GM12892 (cell line): ENCODE measurements at regions not wholly inside any gene's neighbourhood (a gene's known extent, or its start where the extent isn't known, plus 50 kb on each side); places are given as distances from the start of the nearest gene placed in this dataset.

Experiments used
- POLR2A ChIP-seq: IDR thresholded peaks from 2 replicates; pipeline ENCODE4 v1.6.1; 2011; ENCODE audit warnings: low read depth, low read length, control low read depth
- POLR2AphosphoS5 ChIP-seq: IDR thresholded peaks from 2 replicates; pipeline ENCODE4 v1.6.1; 2011; ENCODE audit warnings: low read depth, low read length, control low read depth

DNA sequence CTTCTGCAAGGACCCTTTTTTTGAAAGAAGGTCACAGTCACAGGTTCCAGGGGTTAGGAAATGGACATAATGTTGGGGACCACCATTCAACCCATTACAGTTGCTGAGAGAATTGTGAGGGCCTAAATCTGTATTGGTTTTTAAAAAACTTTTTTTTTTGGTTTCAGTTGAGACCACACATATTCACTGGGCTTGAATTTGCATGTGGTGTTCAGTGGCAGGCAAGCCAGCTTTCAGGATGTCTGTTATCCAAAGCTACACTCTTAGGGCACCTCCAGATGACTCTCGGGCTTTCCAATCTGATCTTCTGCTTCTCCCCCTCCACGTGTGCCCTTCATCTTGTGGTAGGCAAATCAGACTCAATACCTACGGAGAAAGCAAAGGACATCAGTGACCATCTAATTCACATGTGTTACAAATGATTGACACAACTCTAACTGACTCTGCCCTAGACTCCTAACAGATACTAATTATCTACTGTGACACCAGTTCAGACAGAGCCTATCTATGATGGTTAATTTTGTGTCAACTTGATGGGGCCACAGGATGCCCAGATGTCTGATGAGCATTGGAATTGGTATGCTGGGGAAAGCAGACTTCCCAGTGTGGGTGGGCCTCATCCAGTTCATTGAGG is 93.3 kb upstream of the ELMO1 start:
- TF ChIP-seq POLR2A (no peak), POLR2AphosphoS5 (no peak)
